GM12878 (cell line): ENCODE measurements at regions not wholly inside any gene's neighbourhood (a gene's known extent, or its start where the extent isn't known, plus 50 kb on each side); places are given as distances from the start of the nearest gene placed in this dataset.

Source experiments
- ATAC-seq: fragments of 200-7000 bp; cut with Tn5 transposase; 3 replicates; pipeline ENCODE4 v1.9.1; 2020; ENCODE audit warnings: mild to moderate bottlenecking, moderate library complexity
- BruUV-seq: library from RNA; stranded (reverse); fragments of 400-500 nt; replicated peaks from 2 replicates; lab custom pipeline; 2021; lab: Mats Ljungman, UMichigan
- CTCF ChIA-PET: fragments of 300-600 bp; sonication (Branson Sonifier 250); formaldehyde crosslinking; extraction: SDS; loops from one replicate; lab custom pipeline; 2021; ENCODE audit warnings: inconsistent platforms; lab: Yijun Ruan, JAX
- POLR2A ChIA-PET: fragments of 350-600 bp; formaldehyde crosslinking; extraction: SDS; loops from one replicate; lab custom pipeline; 2021; ENCODE audit warnings: inconsistent platforms; lab: Charles Lee
- RAD21 ChIA-PET: fragments of 300-600 bp; sonication (Branson Sonifier 250); formaldehyde crosslinking; loops from one replicate; lab custom pipeline; 2023; ENCODE audit warnings: antibody characterized with exemption; ENCODE audit not compliant: unreplicated experiment; lab: Charles Lee
- SMC1A ChIA-PET: fragments of 300-600 bp; sonication (Branson Sonifier 250); formaldehyde crosslinking; loops from one replicate; lab custom pipeline; 2023; ENCODE audit not compliant: unreplicated experiment, uncharacterized antibody; lab: Charles Lee
- DNase-seq: peaks from one replicate; pipeline ENCODE4 v3.0.0-alpha.2; 2011; ENCODE audit warnings: low read depth, low spot score
- FAIRE-seq: peaks from 3 replicates; lab custom pipeline; 2011; peaks lifted over from hg19 to GRCh38; lab: Jason Lieb, UNC
- H2AFZ ChIP-seq: 2 replicates; pipeline ENCODE4 v1.6.0; 2011; ENCODE audit warnings: low read depth, low read length, control low read depth; ENCODE audit not compliant: control insufficient read depth
- H3K27ac ChIP-seq: 2 replicates; pipeline ENCODE4 v1.5.1; 2011; ENCODE audit warnings: control low read depth; ENCODE audit not compliant: control insufficient read depth, insufficient read depth
- H3K27me3 ChIP-seq, 2 experiments: replicated peaks in 1 of 2; 2 replicates each; pipeline versions ENCODE4 v1.6.0 to v1.6.1; 2011; ENCODE audit warnings: low read length in 1 of 2; ENCODE audit not compliant: control insufficient read depth in 2 of 2, insufficient read depth in 2 of 2
- H3K36me3 ChIP-seq, 2 experiments: 2 replicates each; pipeline ENCODE4 v1.5.1; 2011; ENCODE audit warnings: low read length in 1 of 2; ENCODE audit not compliant: control insufficient read depth in 2 of 2, insufficient read depth in 2 of 2
- H3K4me1 ChIP-seq: 2 replicates; pipeline ENCODE4 v1.6.1; 2011; ENCODE audit warnings: mild to moderate bottlenecking, low read length, moderate library complexity, mixed read lengths; ENCODE audit not compliant: control insufficient read depth, insufficient read depth
- H3K4me2 ChIP-seq: 2 replicates; pipeline ENCODE4 v1.6.0; 2011; ENCODE audit warnings: control low read depth; ENCODE audit not compliant: control insufficient read depth, insufficient read depth
- H3K4me3 ChIP-seq: fragments of 200-600 bp; sonication (generic); 2 replicates; pipeline ENCODE4 v1.5.1; 2016
- H3K79me2 ChIP-seq: 2 replicates; pipeline ENCODE4 v1.6.0; 2011; ENCODE audit warnings: low read length; ENCODE audit not compliant: control insufficient read depth, insufficient read depth
- H3K9ac ChIP-seq: 2 replicates; pipeline ENCODE4 v1.8.0; 2011; ENCODE audit warnings: low read length, control low read depth, mixed read lengths; ENCODE audit not compliant: control insufficient read depth, insufficient read depth
- H3K9me3 ChIP-seq: replicated peaks from 3 replicates; pipeline ENCODE4 v1.5.1; 2011; ENCODE audit warnings: mild to moderate bottlenecking, low read length; ENCODE audit not compliant: control insufficient read depth, insufficient read depth
- H4K20me1 ChIP-seq: 2 replicates; pipeline ENCODE4 v1.6.0; 2011; ENCODE audit not compliant: control insufficient read depth, insufficient read depth
- ETV6 ChIP-seq, 2 experiments: fragments of 450-650 bp in 1 of 2; IDR thresholded peaks in 1 of 2; conservative IDR thresholded peaks in 1 of 2; 2 replicates each; pipeline ENCODE4 v1.6.1; 2014; ENCODE audit warnings: antibody characterized with exemption in 1 of 2, borderline replicate concordance in 1 of 2, low read depth in 1 of 2, mild to moderate bottlenecking in 1 of 2, moderate library complexity in 1 of 2
- FOS ChIP-seq: IDR thresholded peaks from 3 replicates; pipeline ENCODE4 v1.6.1; 2011; ENCODE audit warnings: borderline replicate concordance; ENCODE audit not compliant: insufficient read length; ENCODE audit errors: extremely low read depth
- KLF5 ChIP-seq: fragments of 450-650 bp; IDR thresholded peaks from 2 replicates; pipeline ENCODE4 v1.6.1; 2014; ENCODE audit warnings: mild to moderate bottlenecking; ENCODE audit not compliant: partially characterized antibody
- NFIC ChIP-seq: IDR thresholded peaks from 2 replicates; pipeline ENCODE4 v1.6.1; 2012; ENCODE audit warnings: low read depth, mild to moderate bottlenecking, inconsistent platforms, low read length, moderate library complexity
- NFYA ChIP-seq: IDR thresholded peaks from 2 replicates; pipeline ENCODE4 v1.6.1; 2011; ENCODE audit warnings: low read depth, mild to moderate bottlenecking, low read length, improper control_type of control experiment, borderline replicate concordance
- POU2F2 ChIP-seq: IDR thresholded peaks from 3 replicates; pipeline ENCODE4 v1.6.1; 2011; ENCODE audit warnings: low read depth, mild to moderate bottlenecking, low read length, borderline replicate concordance
- RAD51 ChIP-seq: fragments of 450-650 bp; IDR thresholded peaks from 2 replicates; pipeline ENCODE4 v1.6.1; 2016; ENCODE audit warnings: moderate library complexity, mild to moderate bottlenecking, inconsistent platforms
- RCOR1 ChIP-seq: conservative IDR thresholded peaks from 2 replicates; pipeline ENCODE4 v1.6.1; 2012; ENCODE audit warnings: low read depth, low read length, improper control_type of control experiment
- SIN3A ChIP-seq: IDR thresholded peaks from 2 replicates; pipeline ENCODE4 v1.6.1; 2012; ENCODE audit warnings: low read depth, low read length, improper control_type of control experiment
- SMARCA5 ChIP-seq: fragments of 450-650 bp; IDR thresholded peaks from 2 replicates; pipeline ENCODE4 v1.6.1; 2017; ENCODE audit warnings: mild to moderate bottlenecking
- SMC3 ChIP-seq: IDR thresholded peaks from 2 replicates; pipeline ENCODE4 v1.6.1; 2011; ENCODE audit warnings: low read length, improper control_type of control experiment, borderline replicate concordance
- STAT3 ChIP-seq: IDR thresholded peaks from 2 replicates; pipeline ENCODE4 v1.6.1; 2011; ENCODE audit warnings: low read depth, low read length, improper control_type of control experiment
- TAF1 ChIP-seq: IDR thresholded peaks from 2 replicates; pipeline ENCODE4 v1.6.1; 2011; ENCODE audit warnings: mild to moderate bottlenecking, low read depth, low read length, borderline replicate concordance
- TBL1XR1 ChIP-seq: IDR thresholded peaks from 2 replicates; pipeline ENCODE4 v1.6.1; 2012; ENCODE audit warnings: low read depth, low read length, improper control_type of control experiment
- WGBS: methylation state at CpG from one replicate; pipeline ENCODE4 v1.1.6; 2016; ENCODE audit warnings: low lambda C conversion rate; ENCODE audit not compliant: insufficient replicate concordance, insufficient coverage; ENCODE audit errors: missing lambda C conversion rate; 5-methylcytosine and 5-hydroxymethylcytosine counted together
- in situ Hi-C: fragments of 300-500 bp; cut with MboI; formaldehyde crosslinking; loops from 9 replicates; pipeline ENCODE4 v1.14.3; 2018; ENCODE audit warnings: mixed read lengths
- intact Hi-C: fragments of 100-400 bp; cut with micrococcal nuclease; formaldehyde crosslinking; loops from one replicate; pipeline ENCODE4 v1.14.2; 2022; ENCODE audit not compliant: unreplicated experiment
- TF ChIP-seq, protein P1 (sequence below): fragments of 450-650 bp; IDR thresholded peaks from 2 replicates; pipeline ENCODE4 v1.6.1; 2017; ENCODE audit warnings: mild to moderate bottlenecking, moderate library complexity
- TF ChIP-seq, protein P2 (sequence below): IDR thresholded peaks from 2 replicates; pipeline ENCODE4 v1.6.1; 2012; ENCODE audit warnings: mild to moderate bottlenecking, low read depth, low read length

DNA sequence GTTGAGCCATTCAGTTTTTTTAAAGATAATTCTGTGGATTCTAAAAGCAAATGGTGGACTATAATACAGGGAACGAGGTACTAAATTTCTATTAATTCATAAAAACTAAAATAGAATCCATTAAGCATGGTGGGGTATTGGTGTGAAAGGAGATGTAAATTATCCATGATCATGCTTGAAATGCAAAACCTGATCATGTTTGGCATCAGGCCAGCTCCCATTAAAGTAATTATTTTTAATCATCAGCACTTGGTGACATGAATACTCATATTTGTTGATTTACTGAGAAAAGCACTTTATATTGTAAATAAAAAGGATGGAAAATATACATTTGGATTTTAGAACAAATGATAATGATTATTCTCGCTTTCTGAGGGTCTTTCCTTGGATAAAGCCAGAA is 232.3 kb upstream of the MEIS1 start:
- intact Hi-C loops = no loop called here
- no peaks in the 10 kb centered on the region for H3K27me3 ChIP-seq
- RAD21 ChIA-PET = no interaction called here

More for the DNA sequence above, 232.3 kb upstream of the MEIS1 start:
- Histone ChIP-seq H3K4me3 (no peak overlapping the region), H3K27ac (no peak overlapping the region), H3K9me3 (no peaks in the 10 kb centered on the region), H3K36me3 (no peaks in the 10 kb centered on the region), H3K79me2 (no peaks in the 10 kb centered on the region), H3K4me2 (no peak overlapping the region), H3K9ac (no peak overlapping the region), H3K4me1 (no peaks in the 10 kb centered on the region), H2AFZ (no peak overlapping the region), H4K20me1 (no peaks in the 10 kb centered on the region)
- BruUV-seq = no TSS peak
- TF ChIP-seq SMARCA5 (no peak), RCOR1 (no peak), STAT3 (no peak), KLF5 (no peak), RAD51 (no peak), NFIC (no peak), TBL1XR1 (no peak), POU2F2 (no peak), NFYA (no peak), SIN3A (no peak), TAF1 (no peak), FOS (no peak), SMC3 (no peak), ETV6 (conservative IDR thresholded peaks at IDR 0.05 in 1 of 2, IDR thresholded peaks at IDR 0.05 in 1 of 2; ENCODE audit: borderline replicate concordance in 1 of 2, low read depth in 1 of 2) (no peak)
- TF ChIP-seq, protein P1, sequence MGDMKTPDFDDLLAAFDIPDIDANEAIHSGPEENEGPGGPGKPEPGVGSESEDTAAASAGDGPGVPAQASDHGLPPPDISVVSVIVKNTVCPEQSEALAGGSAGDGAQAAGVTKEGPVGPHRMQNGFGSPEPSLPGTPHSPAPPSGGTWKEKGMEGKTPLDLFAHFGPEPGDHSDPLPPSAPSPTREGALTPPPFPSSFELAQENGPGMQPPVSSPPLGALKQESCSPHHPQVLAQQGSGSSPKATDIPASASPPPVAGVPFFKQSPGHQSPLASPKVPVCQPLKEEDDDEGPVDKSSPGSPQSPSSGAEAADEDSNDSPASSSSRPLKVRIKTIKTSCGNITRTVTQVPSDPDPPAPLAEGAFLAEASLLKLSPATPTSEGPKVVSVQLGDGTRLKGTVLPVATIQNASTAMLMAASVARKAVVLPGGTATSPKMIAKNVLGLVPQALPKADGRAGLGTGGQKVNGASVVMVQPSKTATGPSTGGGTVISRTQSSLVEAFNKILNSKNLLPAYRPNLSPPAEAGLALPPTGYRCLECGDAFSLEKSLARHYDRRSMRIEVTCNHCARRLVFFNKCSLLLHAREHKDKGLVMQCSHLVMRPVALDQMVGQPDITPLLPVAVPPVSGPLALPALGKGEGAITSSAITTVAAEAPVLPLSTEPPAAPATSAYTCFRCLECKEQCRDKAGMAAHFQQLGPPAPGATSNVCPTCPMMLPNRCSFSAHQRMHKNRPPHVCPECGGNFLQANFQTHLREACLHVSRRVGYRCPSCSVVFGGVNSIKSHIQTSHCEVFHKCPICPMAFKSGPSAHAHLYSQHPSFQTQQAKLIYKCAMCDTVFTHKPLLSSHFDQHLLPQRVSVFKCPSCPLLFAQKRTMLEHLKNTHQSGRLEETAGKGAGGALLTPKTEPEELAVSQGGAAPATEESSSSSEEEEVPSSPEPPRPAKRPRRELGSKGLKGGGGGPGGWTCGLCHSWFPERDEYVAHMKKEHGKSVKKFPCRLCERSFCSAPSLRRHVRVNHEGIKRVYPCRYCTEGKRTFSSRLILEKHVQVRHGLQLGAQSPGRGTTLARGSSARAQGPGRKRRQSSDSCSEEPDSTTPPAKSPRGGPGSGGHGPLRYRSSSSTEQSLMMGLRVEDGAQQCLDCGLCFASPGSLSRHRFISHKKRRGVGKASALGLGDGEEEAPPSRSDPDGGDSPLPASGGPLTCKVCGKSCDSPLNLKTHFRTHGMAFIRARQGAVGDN = no peak
- TF ChIP-seq, protein P2, sequence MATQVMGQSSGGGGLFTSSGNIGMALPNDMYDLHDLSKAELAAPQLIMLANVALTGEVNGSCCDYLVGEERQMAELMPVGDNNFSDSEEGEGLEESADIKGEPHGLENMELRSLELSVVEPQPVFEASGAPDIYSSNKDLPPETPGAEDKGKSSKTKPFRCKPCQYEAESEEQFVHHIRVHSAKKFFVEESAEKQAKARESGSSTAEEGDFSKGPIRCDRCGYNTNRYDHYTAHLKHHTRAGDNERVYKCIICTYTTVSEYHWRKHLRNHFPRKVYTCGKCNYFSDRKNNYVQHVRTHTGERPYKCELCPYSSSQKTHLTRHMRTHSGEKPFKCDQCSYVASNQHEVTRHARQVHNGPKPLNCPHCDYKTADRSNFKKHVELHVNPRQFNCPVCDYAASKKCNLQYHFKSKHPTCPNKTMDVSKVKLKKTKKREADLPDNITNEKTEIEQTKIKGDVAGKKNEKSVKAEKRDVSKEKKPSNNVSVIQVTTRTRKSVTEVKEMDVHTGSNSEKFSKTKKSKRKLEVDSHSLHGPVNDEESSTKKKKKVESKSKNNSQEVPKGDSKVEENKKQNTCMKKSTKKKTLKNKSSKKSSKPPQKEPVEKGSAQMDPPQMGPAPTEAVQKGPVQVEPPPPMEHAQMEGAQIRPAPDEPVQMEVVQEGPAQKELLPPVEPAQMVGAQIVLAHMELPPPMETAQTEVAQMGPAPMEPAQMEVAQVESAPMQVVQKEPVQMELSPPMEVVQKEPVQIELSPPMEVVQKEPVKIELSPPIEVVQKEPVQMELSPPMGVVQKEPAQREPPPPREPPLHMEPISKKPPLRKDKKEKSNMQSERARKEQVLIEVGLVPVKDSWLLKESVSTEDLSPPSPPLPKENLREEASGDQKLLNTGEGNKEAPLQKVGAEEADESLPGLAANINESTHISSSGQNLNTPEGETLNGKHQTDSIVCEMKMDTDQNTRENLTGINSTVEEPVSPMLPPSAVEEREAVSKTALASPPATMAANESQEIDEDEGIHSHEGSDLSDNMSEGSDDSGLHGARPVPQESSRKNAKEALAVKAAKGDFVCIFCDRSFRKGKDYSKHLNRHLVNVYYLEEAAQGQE = no peak
- in situ Hi-C loops = no loop called here
- no peak for FAIRE-seq
- ATAC-seq = no peak
- CTCF ChIA-PET = no interaction called here
- DNase-seq = no peak
- SMC1A ChIA-PET = no interaction called here
- WGBS = 0% methylated on average over 2 of the region's 2 CpGs
- POLR2A ChIA-PET = no interaction called here
